AML-193 (cell line): ENCODE measurements at regions not wholly inside any gene's neighbourhood (a gene's known extent, or its start where the extent isn't known, plus 50 kb on each side); places are given as distances from the start of the nearest gene placed in this dataset.
"Not testable (repeated sequence)": the region's sequence is repeated elsewhere in the genome, so short reads cannot be mapped to it uniquely, and the experiment has no call there.

ENCODE experiments used
- DNase-seq, 2 experiments: peaks; one replicate each; lab custom pipeline; 2025; lab: John Stamatoyannopoulos, UW

DNA sequence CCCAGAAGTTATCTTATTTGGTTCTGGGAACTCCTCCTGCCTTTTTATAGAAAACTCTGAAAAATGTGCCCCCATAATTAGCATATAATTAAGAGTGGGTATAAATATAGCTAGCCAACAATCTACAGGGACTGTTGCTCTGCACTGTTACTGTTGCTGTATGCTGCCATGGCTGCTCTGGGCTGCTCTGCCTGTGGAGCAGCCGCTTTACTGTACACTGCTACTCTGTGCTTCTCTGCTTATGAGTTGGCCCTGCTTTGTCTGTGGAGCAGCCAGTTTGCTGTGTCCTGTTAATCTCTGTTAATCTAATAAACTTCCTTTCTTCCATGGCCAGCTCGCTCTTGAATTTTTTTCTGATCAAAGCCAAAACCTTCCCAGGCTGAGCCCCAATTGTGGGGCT, 2244.0 kb upstream of the ACO1 start:
- no peak for DNase-seq

DNA sequence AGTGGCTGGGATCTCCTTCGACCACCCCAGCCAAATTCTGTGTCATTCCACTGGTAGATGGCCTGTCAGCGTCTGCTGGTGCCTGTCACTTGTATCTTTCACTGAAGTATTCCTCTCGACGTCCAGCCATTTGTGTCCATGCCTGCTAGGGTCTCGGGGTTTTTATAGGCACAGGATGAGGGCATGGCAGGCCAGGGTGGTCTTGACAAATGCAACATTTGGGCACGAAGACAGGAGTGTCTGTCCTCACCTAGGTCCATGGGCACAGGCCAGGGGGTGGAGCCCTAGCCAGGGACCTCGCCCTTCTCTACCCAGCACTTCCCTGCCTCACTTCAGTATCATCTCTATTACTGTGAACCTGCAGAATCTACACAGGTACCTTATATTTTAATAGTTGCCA, 2223.9 kb upstream of the ACO1 start:
- DNase-seq = no peak

DNA sequence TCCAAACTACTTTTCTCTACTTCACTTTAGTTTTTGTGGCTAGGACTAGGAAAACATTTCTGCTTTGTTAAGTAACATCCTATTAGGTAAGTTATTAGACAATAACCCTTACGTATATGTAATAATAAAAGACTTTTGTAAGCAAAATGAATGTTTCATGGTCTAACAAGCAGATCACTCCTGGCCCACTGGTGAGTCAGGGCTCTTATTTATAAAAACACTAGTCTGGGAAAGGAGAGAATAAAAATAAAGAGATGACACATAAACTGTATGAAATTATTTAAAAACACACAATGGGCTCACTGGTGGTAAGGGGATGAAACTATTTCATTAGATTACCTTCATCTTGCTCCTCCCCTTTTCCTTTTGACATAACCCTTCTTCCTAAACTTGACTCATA, 2212.2 kb upstream of the ACO1 start:
- no peak for DNase-seq

DNA sequence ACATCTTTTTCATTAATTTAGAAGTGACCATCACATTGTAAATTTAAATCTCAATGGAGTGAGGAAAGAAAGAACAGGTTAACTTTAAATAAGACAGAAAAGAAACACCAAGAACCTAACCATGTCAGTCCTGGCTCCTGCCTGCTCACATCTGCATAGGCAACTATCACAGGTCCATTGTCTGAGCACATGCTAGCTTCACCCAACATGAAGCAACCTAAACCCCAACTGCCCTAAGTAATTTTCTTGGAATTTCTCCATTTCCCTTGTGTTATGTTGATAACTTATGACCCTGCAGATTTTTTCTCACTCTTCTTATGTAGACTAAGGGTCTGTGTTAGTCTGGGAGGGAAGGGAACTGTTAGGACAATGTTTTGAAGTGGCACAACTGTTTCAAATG, 2205.8 kb upstream of the ACO1 start:
- no peak for DNase-seq

DNA sequence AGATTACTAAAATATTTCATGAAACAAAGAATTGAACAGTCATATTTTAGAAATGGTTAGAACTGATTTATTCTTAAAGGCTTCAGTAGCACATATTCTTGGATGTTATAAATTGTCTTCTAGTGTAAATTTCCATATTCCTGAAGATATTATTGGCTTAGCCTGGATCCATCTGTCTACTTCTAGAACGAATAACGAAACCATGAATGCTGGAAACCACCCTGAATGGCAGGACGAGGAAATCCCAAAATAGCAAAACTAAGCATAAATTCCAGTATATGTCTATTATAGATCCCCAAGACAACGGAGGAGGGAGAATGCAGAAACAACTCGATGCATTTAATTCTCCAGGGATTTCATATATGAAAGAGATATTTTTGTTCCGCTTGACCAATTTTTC, 2191.0 kb upstream of the ACO1 start:
- no peak for DNase-seq

DNA sequence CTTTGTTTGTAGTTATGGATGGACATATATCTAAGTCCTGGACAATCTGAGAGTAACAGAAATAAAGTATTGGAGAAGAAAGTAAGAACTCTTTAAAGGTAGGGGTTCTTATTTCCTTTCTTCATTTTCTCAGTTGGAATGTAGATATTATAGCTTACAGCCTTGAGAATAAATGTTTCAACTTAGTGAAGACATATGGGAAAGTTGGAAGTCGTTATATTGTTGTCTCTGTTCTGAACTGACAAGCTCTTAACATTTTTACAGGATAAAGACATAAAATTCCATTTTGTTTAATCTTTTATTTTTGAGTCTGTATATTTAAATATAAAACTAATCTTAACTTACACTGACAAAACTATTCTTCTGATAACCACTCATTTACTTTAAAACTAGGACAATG, 2187.5 kb upstream of the ACO1 start:
- no peak for DNase-seq

DNA sequence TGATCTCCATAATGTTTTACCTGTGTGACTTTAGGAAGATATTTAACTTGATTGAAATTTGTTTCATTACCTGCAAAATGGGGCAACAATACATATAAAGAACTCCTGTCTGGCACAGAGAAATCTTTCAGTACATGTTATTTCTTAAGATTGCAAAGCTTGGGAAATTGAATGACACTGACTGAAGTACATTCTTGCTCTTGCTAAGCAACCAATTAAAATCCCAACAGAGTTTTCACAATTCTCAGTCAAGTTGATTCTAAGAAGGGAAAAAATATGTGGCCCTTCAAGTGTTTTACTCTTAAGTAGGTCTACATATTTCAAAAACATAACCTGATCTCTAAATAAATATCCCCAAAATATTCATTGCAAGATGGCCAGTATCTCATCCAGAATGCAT, 2187.0 kb upstream of the ACO1 start:
- DNase-seq = no peak

DNA sequence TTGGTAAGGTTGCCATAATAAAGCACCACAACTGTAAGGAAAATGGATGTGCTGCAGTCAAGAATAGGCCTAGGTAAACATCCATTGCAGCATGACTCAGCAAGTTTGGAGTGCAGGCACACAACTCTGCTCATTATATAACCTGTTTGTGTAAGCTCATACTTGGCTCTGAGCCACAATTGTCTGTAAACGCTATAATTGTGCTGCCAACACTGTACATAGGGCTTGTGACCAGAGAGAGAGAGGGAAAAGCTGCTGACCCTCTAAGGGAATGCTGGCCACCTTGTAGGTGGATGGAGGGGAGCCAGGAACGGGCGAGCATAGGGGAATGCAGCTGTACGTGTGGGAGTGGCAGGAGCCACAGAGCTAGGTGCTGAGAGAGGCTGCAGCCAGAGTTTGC, 2186.5 kb upstream of the ACO1 start:
- no peak for DNase-seq

DNA sequence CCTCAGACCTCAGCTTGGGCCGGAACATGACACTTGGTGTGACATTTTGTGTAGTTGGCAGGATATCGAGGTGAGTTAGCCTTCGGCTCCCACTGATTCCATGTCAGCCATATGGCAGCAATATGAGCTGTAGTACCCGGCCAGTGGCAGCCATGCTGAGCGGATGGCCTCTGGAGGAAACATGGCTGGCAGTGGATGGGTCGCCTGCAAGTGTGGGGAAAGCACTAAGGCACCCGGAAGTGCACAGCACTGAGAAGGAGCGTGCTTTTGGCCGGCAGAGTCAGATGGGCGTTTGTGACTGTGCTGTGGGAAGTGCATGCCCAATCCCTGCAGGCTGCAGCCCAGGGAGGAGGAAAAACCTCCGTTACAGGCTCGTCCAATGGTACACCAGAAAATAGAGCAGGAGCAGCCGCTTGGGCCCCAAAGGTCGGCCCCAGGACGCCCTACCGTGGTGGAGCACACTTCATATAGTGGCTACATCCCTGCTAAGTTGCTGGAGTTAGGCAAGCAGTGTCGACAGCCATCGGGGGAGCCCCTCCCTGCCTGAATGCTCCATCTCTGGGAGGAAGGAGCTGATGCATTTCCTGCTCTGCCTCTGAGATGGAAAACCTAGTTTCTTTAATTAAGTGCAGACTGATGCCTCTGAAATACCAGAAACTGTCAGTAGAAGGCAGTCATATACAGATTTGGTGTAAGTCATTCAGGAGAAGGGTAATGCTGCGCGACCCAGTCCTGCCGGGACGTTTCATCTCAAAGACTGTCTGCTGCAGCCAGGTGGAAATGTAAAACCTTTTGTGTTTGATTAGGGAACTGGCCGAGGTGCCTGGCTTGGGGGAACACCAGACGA, 2185.8 kb upstream of the ACO1 start:
- DNase-seq = no peak

DNA sequence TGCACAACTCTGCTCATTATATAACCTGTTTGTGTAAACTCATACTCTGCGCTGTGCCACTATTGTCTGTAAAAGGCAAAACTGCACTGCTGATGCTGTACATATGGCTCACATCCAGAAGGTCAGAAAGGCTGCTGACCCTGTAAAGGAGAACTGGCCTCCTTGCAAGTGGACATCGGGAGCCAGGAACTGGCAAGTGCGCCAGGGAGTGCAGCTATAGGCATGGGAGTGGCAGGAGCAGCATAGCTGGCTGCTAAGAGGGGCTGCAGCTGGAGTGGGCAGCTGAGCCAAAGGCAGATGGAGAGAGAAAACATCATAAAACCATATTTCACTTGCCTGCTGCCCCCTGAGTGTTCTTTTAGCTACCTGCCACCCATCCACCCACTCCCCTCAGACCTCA, 2183.4 kb upstream of the ACO1 start:
- no peak for DNase-seq

DNA sequence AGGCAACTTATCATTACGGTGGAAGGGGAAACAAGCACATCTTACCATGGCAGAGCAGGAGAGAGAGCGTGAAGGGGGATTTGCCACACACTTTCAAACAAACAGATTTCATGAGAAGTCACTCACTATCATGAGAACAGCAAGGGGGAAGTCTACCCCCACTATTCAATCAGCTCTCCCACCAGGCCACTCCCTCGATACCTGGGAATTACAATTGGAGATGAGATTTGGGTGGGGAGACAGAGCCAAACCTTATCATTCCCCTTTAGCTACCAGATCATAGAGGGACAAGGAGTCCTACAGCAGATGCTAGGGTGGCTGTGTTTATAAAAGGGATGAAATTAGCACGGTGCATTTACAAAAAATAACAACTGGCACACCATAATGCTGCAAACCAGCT, 2149.4 kb upstream of the ACO1 start:
- no peak for DNase-seq

DNA sequence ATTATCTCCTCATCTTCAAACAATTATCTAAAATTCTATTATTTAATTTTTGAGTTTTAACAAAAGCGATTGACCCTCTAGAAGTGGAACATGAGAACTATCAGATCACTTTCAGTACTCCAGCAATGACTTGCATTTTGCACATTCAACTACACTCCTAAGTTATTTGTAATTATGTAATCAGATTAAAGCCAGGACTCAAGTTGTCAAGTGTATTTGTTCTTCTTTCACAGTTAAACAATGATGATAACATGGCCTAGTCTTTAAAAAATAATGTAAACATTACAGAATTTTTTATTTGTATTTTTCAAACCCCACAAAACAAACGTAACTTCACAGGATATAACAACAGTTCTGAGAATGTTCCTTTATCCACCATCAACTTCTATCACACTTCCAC, 2148.9 kb upstream of the ACO1 start:
- no peak for DNase-seq

DNA sequence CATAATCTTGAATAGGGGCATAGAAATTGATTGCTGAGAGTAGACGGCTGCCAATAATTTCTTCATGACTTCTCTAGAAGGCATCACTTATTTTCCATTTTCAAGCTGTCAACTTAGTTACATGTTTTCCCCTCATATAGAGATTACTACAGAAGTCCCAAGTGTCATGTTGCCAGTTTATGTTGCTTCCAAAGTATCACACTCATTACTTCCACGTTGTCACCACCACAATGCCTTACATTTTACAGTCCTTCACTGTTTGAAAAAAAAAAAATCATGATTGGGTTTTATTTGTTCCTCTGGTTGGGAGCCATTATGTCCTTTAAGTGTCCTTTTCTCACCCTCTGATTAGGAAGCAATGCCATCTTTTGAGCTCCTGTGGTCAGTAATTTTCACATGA, 2144.6 kb upstream of the ACO1 start:
- no peak for DNase-seq

DNA sequence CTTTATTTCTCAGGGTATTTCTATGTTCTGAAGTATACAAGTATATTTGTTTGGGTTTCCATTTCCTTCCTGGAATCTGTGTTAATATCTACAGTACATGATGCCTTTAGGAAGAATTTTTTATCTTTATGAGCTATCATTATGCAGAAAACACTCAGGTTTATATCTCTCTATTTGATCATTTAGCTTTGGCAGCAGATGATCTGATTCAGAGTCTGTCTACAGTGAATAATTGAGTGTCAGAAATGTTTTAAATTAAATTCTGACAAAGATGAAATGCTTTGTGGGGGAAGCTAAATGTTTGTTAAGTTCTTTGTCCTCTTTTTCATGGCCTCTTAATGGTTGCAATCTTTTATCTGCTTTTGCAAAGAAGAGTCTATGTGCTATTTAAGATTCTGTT, 2141.0 kb upstream of the ACO1 start:
- DNase-seq = no peak

DNA sequence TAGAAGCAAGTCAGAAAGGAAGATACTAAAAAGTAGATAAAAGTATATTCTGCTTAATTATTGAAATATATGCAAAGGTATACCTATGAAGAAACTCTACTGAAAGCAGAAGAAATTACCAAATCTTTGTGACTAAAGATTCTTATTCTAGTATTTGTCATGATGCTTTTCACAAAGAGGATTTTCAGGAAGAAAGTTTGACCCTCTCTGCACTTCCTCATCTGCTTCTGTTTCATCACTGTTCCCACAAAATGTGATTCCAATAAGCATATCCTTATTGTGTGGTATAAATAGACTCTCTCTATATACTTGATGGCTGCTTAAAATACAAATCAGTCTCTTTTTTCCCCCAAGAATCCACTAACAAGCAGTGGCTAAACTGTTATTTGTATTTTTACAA, 2139.6 kb upstream of the ACO1 start:
- peak in 1 of 2 experiments; percentile 2 for DNase-seq

DNA sequence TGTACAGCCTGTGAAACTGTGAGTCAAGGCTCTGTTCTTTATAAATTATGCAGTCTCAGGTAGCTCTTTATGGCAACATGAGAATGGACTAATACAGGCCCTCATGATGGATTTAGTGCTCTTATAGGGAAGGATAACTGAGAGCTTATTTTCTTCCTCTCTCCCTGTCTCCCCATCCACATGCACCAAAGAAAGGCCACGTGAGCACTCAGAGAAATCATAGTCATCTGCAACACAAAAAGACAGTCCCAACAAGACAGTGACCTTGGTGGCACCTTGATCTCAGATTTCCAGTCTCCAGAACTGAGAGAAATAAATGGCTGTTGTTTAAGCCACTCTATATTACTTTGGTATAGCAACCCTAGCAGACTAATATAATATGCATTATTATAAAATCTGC, 2133.6 kb upstream of the ACO1 start:
- no peak for DNase-seq

DNA sequence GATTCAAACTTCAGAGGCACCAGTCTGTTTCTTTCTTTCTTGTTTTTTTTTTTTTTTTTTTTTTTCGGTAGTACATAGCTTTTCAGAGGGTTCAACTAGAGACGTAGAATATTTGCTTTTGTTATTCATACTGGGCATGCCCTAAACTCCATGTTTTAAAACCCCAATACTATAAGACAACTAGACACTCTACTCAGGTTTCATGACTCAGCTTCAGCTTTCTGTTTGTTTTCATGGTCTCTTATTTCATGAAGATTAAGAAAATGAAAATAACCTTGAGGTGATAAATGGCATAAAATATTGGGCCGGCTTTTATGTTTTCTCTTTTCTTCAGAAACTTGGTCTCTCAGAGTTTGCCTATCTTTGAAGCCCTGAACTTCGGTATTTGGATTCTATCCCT, 2126.3 kb upstream of the ACO1 start:
- no peak for DNase-seq

DNA sequence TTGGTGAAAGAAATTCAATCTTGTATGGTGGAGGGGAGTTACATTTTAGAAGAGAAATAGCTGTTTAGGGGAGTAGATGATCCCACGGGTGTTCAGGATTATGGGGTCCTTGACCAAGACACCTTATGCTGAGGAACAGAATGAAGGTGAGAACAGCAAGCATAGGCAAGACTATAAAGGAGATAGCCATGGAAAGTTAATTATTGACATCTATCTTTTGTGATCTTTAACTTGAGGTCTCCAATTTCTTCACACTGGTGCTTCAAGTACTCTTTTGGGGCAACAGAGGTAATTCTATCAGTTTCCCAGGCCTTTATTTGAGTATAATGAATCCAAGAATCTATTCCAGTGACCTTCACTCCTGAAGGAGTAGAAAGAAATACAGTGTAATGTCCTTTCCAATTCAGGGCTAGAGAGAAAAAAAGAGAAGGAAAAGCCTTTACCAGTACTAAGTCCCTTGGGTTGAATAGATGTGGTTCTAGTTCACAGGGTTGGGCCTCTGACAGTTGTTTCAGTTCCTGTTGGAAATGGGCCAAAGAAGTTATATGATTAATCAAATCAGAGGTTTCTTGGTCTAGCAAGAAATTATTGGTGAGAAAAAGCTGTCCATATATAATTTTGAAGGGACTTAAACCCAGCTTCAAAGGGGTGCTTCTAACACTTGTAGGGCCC, 2104.1 kb upstream of the ACO1 start:
- no peak for DNase-seq

DNA sequence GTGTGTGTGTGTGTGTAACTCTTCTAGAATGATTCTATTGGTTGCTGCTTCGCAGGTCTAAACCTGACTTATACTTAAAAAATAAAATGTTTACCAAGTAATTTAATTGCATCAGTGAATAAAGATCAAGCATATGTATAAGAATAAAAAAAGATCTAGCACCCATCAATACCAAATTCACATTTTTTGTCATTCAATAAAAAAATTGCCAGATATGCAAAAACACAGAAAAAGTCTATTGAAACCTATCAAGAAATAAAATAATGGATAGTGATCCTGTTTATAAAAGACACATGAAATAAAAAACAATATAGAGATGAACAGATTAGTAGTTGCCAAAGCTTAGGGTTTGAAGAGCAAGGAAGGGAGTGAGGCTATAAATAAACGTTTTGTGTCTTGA, 2095.0 kb upstream of the ACO1 start:
- DNase-seq = no peak

DNA sequence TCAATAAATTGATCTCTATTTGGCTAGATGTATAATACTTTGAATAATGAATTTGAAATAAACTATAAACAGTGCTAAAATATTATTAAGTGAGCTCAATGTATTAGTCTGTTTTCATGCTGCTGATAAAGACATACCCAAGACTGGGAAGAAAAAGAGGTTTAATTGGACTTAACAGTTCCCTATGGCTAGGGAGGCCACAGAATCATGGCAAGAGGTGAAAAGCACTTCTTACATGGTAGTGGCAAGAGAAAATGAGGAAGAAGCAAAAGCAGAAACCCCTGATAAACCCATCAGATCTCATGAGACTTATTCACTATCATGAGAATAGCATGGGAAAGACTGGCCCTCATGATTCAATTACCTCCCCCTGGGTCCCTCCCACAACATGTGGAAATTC, 2092.4 kb upstream of the ACO1 start:
- not testable (repeated sequence) for DNase-seq

DNA sequence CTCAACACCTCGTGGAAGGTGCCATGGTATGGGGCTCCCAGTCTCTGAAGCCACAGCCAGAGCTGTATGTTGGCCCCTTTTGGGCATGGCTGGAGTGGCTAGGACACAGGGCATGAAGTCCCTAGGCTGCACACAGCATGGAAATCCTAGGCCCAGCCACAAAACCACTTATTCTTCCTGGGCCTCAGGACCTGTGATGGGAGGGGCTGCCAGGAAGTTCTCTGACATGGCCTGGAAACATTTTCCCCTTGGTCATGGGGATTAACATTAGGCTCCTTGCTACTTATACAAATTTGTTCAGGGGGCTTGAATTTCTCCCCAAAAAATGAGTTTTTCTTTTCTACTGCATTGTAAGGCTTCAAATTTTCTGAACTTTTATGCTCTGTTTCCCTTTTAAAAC, 2091.2 kb upstream of the ACO1 start:
- no peak for DNase-seq

DNA sequence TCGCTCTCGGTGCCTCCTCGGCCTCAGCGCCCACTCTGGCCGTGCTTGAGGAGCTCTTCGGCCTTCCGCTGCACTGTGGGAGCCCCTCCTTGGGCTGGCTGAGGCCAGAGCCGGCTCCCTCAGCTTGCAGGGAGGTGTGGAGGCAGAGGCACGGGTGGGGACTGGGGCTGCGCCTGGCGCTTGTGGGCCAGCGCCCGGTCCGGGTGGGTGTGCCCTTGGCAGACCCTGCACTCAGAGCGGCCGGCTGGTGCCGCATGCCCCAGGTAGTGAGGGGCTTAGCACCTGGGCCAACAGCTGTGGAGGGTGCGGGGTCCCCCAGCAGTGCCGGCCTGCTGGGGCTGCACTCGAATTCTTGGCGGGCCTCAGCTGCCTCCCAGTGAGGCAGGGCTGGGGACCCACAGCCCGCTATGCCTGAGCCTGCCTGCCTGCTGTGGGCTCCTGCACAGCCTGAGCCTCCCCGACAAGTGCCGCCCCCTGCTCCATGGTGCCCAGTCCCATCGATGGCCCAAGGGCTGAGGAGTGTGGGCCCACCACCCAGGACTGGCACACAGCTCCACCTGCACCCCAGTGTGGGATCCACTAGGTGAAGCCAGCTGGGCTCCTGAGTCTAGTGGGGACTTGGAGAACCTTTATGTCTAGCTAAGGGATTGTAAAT, 2085.2 kb upstream of the ACO1 start:
- no peak for DNase-seq

DNA sequence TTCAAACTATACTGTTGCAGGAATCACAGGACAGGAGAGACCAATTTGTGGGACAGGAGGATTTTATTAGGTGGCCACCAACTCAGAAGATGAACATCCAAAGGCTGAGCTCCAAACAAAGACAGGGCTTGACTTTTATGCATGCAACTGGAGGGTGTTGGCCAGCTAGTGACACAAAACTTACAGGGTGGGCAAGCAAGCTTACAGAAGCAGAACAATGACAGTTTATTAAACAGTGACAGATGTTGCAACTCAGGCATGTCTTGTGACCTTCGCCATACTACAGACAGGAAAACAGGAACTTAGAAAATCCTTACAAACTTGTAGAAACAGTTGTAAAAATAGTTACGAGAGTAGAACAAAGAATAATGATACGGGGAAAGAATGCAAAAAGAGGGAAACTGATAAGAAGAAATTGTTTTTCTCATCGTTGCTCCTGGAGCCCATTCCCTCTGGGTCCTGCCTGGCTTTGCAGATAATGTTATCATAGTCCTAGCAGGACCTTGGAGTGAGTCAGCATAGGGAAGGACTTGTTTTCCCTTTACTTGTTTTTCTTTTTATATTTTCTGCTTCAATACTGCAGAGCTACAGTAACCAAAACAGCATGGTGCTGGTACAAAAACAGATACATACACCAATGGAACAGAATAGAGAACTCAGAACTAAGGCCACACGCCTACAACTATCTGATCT, 2083.0 kb upstream of the ACO1 start:
- DNase-seq = peak; percentile 84 to 90
